ENCODE measurements at regions not wholly inside any gene's neighbourhood (a gene's known extent, or its start where the extent isn't known, plus 50 kb on each side); places are given as distances from the start of the nearest gene placed in this dataset.

DNA sequence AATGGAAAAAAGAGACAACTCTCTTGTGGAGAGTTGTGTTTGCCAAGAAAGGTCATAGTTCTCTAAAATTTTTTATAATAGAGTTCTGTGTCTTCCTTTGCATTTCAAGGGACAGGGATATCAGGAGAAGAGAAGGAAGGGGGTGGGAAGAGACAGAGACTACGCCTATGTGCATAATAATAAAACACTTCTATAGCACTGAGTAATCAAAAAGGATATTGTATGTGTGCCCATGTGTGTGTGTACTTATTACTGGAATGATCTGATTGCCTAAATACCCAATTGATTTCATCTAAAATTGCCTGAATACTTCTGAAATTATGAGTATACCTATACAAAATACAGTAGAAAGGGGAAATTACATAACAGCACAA lies 803.7 kb upstream of the ACVR2A start:
- no peaks in the 10 kb centered on the region for H3K9me3 ChIP-seq
- H3K36me3 ChIP-seq (ENCODE audit: low read depth, missing control alignments), result no peaks in the 10 kb centered on the region
- no peak overlapping the region for H3K27ac ChIP-seq
- intact Hi-C loops (cut with DNase I; ENCODE audit: low total_unique reads), result no loop called here
- no peak overlapping the region for H3K4me3 ChIP-seq
- TF ChIP-seq POLR2A (IDR thresholded peaks at IDR 0.05) (no peak), CTCF (IDR thresholded peaks at IDR 0.05) (no peak)
- H3K4me1 ChIP-seq, result no peaks in the 10 kb centered on the region
- 79 to 84% methylated on average over 1 of the region's 1 CpG for WGBS, 2 donors
- H3K27me3 ChIP-seq, result no peaks in the 10 kb centered on the region
- no peak for DNase-seq

DNA sequence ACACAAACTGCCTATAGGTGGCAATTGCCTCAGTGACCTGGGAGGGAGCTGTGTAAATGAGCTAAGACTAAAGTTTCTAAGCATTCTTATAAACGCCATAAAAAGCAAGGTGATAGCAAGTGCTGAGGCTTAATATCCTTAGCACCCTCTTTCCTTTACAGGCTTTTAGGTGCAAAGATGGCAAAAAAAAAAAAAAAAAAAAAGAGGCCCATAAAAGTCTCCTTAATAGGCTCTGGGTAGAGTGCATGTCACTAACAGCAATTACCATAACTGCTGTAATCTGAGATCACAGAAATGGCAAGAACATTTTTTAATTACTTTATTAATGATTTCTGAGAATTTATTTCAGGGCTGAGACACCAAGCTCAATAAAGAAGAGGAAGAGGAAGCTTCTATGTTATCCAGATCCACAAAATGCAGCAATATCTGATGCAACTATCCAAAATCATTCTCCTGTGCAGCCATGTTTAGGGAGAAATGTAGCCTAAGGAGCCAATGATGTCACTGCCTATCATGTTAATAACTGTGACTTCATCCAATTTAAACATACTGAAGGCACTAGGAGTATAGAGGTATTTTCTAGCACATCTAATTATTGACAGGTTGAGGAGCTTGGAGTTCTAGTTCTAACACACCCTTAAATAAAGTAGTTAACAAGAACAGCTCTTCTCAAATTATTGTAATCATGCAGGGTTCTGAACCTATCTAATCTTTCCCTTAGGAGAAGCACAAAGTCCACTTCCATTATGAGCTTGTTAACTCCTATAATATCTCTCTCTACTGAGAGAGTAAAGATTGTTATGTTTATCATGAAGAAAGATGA lies 804.3 kb upstream of the ACVR2A start:
- Histone ChIP-seq H3K4me1 (no peaks in the 10 kb centered on the region), H3K27me3 (no peaks in the 10 kb centered on the region), H3K9me3 (no peaks in the 10 kb centered on the region), H3K27ac (no peak overlapping the region), H3K4me3 (no peak overlapping the region), H3K36me3 (ENCODE audit: low read depth, missing control alignments) (no peaks in the 10 kb centered on the region)
- TF ChIP-seq CTCF (IDR thresholded peaks at IDR 0.05) (no peak), POLR2A (IDR thresholded peaks at IDR 0.05) (no peak)
- intact Hi-C loops (cut with DNase I; ENCODE audit: low total_unique reads), result no loop called here
- WGBS, 2 donors, result 86 to 88% methylated on average over 1 of the region's 1 CpG
- no peak for DNase-seq

DNA sequence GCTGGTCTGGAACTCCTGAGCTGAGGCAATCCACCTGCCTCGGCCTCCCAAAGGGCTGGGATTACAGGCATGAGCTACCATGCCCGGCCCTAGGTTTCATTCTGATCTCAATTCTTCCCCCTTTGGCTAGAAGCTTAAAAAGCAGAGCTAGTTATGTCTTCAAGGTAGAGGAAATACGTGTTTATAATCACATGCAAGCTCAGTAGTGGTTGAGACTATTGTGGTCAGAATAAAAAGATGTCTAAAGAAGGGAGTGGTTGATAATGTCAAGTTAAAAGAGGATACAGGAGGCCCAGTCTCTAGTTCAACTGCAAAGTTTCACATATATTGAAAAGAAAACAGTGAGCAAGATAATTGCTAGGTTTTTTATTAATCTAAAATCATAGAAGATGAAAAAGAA lies 807.8 kb upstream of the ACVR2A start:
- 86 to 96% methylated on average over 3 of the region's 3 CpGs for WGBS, 2 donors
- no peaks in the 10 kb centered on the region for H3K27me3 ChIP-seq
- no peak for TF ChIP-seq POLR2A (IDR thresholded peaks at IDR 0.05)
- no peak for TF ChIP-seq CTCF (IDR thresholded peaks at IDR 0.05)
- no peaks in the 10 kb centered on the region for H3K9me3 ChIP-seq
- intact Hi-C loops (cut with DNase I; ENCODE audit: low total_unique reads), result no loop called here
- no peak overlapping the region for H3K27ac ChIP-seq
- H3K4me1 ChIP-seq, result no peaks in the 10 kb centered on the region
- H3K36me3 ChIP-seq (ENCODE audit: low read depth, missing control alignments), result no peaks in the 10 kb centered on the region
- H3K4me3 ChIP-seq, result no peak overlapping the region
- no peak for DNase-seq

GRCh38 chr2:147033044-147033443 lies 811.8 kb upstream of the ACVR2A start:
- DNase-seq, result no peak
- Histone ChIP-seq H3K27ac (no peak overlapping the region), H3K9me3 (no peaks in the 10 kb centered on the region), H3K27me3 (no peaks in the 10 kb centered on the region), H3K4me1 (no peaks in the 10 kb centered on the region), H3K4me3 (no peak overlapping the region), H3K36me3 (ENCODE audit: low read depth, missing control alignments) (no peaks in the 10 kb centered on the region)
- 94 to 100% methylated on average over 1 of the region's 1 CpG for WGBS, 2 donors
- intact Hi-C loops (cut with DNase I; ENCODE audit: low total_unique reads), result no loop called here
- no peak for TF ChIP-seq CTCF (IDR thresholded peaks at IDR 0.05)
- TF ChIP-seq POLR2A (IDR thresholded peaks at IDR 0.05), result no peak

DNA sequence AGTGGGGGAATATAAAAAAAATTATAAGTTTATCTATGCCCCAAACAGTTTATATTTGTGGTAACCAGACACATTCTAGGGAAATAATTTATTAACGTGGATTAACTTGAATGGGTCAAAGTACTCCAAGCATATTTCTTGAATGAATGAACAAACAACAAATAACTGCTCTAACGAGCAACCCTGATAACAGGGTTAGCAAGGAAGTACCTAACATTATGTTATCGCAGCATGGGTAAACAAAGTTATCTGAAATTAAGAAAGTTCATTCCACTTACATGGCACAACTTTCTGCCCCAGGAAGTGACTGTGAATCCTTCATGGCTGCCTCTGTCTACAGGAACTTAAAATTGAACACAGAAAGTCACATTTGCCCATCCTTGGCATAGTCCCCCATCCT lies 812.9 kb upstream of the ACVR2A start:
- H3K9me3 ChIP-seq, result no peaks in the 10 kb centered on the region
- no peak overlapping the region for H3K27ac ChIP-seq
- intact Hi-C loops (cut with DNase I; ENCODE audit: low total_unique reads), result no loop called here
- DNase-seq, result no peak
- TF ChIP-seq POLR2A (IDR thresholded peaks at IDR 0.05) (no peak), CTCF (IDR thresholded peaks at IDR 0.05) (no peak)
- no peaks in the 10 kb centered on the region for H3K36me3 ChIP-seq (ENCODE audit: low read depth, missing control alignments)
- H3K4me1 ChIP-seq, result no peaks in the 10 kb centered on the region
- H3K27me3 ChIP-seq, result no peaks in the 10 kb centered on the region
- H3K4me3 ChIP-seq, result no peak overlapping the region
- WGBS, 2 donors, result 78 to 79% methylated on average over 3 of the region's 3 CpGs

Measured in testis (tissue), 2 donors.